ENCODE measurements at regions not wholly inside any gene's neighbourhood (a gene's known extent, or its start where the extent isn't known, plus 50 kb on each side); places are given as distances from the start of the nearest gene placed in this dataset.

GRCh38 chr1:87197641-87198040 lies 131.0 kb upstream of the LMO4 start:
- TF ChIP-seq POLR2AphosphoS5 (IDR thresholded peaks at IDR 0.05) (no peak), EP300 (IDR thresholded peaks at IDR 0.05) (no peak), POLR2A (IDR thresholded peaks at IDR 0.05; ENCODE audit: low read depth) (no peak)
- TF ChIP-seq, protein P1, sequence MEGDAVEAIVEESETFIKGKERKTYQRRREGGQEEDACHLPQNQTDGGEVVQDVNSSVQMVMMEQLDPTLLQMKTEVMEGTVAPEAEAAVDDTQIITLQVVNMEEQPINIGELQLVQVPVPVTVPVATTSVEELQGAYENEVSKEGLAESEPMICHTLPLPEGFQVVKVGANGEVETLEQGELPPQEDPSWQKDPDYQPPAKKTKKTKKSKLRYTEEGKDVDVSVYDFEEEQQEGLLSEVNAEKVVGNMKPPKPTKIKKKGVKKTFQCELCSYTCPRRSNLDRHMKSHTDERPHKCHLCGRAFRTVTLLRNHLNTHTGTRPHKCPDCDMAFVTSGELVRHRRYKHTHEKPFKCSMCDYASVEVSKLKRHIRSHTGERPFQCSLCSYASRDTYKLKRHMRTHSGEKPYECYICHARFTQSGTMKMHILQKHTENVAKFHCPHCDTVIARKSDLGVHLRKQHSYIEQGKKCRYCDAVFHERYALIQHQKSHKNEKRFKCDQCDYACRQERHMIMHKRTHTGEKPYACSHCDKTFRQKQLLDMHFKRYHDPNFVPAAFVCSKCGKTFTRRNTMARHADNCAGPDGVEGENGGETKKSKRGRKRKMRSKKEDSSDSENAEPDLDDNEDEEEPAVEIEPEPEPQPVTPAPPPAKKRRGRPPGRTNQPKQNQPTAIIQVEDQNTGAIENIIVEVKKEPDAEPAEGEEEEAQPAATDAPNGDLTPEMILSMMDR (IDR thresholded peaks at IDR 0.05): no peak

Data from esophagus muscularis mucosa (tissue), 4 donors.